ENCODE measurements at regions not wholly inside any gene's neighbourhood (a gene's known extent, or its start where the extent isn't known, plus 50 kb on each side); places are given as distances from the start of the nearest gene placed in this dataset.

DNA sequence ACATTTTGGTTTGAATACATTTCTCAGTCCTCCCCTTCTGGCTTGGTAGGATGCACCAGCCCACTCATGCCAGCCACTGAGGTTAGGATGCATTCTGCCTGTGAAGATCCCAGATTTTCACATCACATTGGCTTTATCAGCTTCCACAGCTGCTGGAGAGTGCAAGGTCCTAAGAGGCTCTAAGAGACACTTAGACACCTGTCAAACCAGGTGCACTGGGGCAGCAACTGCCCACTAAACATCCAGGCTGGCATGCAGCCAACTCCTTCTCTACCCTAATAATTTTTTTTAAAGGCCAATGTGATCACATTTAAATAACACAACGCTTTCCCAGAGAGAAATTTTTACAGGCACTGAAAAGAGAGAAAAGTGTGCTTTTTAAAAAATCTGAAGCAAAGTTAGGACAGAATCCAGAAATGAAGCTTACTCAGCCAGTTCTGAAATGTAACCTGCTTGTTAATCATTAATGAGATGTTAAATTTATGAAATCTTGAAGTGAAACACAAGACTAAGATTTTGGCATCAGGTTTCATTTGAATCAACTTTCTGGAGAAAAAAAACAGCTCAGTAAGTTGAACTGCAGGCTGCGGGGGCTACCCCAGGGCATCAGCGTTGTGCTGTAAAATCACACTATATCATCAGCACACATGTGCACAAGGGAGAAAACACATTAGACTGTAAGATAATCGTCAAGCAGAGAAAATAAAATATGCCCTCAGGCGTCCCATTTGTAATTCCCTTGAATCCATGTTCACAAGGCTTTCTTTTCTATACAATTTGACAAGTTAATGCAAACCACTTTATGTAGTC, 312.9 kb downstream of the ZBBX start:
- TF ChIP-seq POLR2A (IDR thresholded peaks at IDR 0.05; ENCODE audit: low read depth, low read length) (no peak), TAF1 (IDR thresholded peaks at IDR 0.05; ENCODE audit: borderline replicate concordance, low read depth, low read length) (no peak)

All from GM12892 (cell line).